T-helper 1 cell (primary cell): ENCODE measurements at regions not wholly inside any gene's neighbourhood (a gene's known extent, or its start where the extent isn't known, plus 50 kb on each side); places are given as distances from the start of the nearest gene placed in this dataset.

Experiments
- DNase-seq, 5 donors: peaks; one replicate each; pipeline ENCODE4 v3.0.0-alpha.2; 2012 to 2020

DNA sequence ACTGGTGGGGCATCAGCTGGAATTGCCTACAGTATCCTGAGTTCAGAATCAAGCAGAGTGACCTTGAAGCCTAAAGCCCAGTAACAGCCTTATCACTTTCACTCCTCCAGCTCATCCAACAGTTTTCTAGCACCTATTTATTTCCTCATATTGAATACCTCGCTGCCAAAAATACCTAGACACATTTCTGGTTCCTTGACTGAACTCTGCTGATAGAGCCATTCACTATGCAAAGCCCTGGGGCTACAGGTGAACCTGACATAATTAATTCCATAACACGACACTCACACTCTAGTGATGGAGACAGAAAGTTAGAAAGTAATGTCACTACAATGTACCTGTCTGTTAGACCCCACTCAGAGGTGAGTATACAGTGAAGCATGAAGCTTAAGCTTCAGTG, 149.0 kb upstream of the STX18 start:
- DNase-seq, result no peak

DNA sequence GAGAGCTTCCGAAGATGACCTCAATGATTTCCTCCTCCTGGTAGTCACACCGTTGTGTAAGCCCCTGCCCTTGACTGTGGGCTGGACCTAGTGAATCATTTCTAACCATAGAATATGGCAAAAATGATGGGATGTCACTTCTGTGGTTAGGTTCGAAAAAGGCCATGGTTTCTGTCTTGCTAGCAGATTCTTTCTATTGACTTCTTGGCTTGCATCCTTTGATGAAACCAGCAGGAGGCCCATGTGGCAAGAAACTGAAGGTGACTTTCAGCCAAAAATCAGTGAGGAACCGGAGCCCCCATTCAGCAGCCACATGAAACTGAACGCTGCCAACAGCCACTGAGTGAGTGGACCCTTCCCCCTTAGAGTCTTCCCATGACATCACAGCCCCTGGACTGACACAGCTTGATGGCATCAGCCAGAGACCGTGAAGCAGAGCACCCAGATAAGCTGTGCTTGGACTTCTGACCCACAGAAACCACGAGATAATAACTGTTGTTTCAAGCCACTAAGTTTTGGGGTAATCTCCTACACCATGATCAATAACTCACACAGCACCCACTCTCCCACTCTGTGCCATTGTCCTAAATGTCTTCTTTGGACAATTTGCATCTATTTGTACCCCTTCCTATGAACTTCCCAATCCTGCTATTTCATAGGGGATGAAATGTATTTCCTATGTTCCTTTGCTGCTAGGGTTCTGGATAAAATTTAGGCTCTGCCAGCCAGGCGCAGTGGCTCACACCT, 148.0 kb upstream of the STX18 start:
- peak in 1 of 5 donors; percentile 58 for DNase-seq

DNA sequence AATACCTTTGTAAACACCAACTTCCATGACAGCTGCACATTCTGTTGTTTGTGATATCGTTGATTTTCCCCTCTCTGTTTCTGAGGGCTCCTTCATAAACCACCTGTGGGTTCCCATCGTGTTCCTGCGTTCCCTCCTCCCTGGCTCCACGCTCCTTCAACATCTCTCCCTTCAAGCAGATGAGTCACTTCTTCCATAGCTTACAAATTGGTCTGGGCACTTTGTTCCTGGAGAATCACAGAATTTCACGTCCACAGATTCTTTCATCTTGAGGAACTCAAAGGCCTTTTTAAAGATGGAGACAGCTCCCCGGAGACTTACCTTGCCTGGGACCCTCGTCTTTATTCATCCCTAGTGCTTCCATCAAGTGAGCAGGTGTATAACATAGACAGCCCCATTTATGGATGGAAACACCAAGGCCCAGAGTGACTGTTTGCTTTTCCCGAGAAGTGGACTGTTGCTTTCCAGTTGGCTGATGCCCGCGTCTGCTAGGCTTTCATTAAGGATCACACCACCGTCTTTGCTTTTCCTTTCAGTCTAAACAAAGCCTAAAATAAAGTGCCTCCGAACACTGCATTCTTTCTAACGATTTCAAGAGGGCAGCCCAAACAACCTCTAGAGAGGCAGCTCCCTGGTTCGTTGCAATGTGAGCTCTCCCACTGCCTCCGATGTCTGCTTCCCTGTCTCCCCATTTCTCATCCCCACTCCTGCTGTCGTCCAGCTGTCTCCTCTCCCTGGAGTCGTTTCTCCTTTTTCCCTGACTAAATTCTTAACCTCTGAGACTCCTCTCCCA, 146.3 kb upstream of the STX18 start:
- no peak for DNase-seq

DNA sequence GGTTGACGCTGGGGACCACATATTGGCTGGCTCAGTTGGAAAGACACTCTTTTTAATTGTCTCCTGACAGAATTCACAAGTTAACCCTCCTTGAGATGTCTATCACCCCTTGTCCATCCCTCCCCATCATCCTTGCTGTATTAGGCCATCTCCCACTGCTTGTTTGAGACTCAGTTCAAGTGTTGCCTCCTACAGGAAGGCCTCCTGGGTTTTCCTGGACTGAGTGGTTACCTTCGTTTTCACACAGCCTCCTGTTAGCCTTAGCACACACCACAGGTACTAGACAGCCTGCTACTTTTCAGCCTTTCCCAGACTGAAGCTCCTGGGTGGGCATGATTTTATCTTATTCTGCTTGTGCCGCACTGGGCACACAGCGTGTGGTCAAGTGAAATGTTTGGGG, 145.3 kb upstream of the STX18 start:
- DNase-seq, result no peak

DNA sequence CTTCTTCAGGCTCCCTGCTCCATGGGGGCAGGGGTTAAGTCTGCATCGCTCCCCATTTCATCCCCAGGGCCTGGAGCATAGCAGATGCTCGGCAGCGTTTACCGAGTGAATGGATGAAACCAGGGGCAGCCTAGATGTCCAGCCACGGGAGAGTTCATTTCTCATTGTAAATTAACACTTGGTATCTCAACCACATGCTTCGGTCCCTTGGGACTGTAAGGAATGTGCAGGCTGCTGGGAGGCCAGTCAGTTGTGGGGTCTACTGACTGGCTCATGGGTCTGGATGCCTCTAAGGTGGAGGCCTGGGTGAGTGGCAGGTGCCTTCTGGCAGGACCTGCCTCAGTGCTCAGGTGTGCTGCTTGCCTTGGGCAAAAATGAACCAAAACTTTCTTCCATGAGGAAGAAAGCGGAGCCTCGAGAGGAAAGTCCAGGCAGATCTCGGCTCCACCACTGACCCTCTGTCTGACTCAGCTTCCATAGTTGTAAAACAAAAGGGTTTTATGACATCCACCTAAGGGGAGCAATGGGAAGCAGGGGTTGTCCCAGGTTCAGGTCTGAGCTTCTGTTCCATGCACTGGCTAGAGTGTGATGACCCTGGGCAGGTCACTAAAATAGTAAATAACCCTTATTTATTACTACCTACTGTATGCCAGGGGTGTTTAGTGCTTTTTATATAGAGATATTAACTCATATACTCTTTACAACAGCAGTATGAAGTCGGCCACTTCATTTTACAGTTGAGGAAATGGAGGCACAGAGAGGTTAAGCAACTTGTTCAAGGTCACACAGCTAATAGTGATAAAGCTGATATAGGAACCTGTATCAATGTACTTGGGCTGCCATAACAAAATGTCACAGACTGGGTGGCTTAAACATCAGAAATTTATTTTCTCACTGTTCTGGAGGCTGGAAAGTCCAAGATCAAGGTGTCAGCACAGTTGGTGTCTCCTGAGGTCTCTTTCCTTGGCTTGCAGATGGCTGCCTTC, 144.3 kb upstream of the STX18 start:
- no peak for DNase-seq

DNA sequence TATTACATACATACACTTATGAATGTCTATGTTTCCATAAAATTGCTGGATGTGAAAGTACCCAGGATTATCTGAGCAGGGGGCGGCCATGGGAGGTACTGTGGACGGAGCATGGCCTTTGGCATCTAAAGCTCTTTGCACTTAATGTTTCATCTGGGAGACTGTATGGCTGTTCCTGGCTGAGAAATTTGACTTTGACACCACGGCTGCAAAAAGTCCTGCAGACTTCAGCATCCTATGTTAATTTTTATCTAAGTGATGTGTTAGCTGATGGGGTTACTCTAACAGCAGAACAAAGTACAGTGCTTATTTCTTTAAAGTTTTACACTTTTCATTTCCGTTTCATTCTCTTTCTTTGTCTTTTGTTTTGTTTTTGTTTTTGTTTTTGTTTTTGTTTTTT, 139.8 kb upstream of the STX18 start:
- no peak for DNase-seq

DNA sequence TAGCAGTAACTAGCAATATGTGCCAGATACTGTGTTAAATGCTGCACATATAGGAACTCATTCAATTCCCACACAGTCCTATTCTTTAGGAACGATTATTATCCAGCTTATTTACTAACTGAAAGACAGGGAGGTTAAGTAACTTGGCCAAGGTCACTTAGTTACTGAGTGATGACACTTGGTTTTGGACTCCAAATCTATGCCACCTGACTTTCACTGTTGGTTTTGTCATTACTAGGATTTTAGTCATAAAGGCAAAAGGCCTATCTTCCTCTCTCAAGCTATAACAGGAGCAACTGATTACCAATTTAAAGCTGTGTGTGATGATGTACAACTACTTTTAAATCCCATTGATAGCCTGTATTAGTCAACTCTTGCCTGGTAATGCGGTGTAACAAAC, 138.9 kb upstream of the STX18 start:
- DNase-seq, result no peak

DNA sequence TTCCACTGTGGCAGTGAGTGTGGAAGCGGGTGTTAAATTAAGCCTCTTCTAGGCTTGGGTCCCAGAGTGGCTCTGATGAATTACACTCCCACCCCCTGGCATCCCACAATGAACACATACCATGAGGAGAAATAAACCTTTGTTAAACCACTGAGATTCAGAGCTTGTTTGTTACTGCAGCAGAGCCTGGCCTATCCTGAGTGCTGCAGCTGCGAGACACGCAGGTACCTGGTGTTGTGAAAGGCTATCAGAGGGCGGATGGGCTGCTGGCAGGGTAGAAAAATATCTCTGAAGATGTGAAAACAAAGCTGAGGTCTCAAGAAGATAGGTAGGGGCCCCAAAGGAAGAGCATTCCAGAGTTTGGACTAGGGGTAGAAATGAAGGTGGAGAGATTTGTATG, 138.4 kb upstream of the STX18 start:
- DNase-seq, result no peak

DNA sequence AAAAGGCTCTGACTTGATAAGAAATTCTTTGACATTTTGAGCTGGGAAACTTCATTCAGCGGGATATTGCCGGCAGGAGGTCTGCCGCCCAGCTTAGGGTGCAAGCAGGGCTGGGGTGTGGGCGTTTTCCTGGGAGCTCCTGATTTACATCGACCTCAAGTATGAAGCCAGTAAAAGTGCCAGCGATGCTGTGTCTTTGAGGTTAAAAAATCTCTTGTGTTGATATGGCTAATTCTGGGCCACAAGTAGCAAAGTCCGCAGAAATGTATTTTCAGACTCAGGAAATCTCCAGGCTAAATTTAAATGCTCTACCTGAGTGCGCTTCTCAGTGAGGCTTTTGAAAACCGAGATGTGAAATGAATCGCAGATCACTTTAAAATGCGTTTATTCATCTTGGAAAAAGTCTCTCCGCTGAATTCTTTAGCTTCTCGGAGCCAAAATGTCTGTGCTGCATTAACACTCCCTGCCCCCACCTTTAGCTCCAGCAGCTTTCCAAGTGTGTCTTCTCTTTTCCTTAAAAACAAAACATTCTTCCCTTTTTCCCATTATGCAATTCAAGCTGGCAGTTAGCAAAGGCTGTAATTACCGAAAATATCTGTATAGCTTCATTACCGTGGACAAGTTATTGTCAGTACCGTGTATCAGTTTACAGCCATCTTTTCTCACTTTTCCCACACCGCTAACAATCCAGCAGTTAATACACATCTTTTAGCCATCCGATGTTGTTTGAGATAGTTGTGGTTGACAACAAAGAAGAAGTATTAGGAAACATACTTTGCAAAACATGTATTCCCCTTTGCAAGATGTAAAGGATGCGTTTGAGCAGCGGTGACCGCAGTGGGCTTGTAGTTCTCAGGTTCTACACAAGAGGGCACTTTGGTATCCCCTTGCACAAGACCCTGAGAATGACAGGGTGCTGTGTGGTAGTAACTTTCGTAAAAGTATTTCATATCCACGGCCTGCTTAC, 136.0 kb upstream of the STX18 start:
- no peak for DNase-seq

DNA sequence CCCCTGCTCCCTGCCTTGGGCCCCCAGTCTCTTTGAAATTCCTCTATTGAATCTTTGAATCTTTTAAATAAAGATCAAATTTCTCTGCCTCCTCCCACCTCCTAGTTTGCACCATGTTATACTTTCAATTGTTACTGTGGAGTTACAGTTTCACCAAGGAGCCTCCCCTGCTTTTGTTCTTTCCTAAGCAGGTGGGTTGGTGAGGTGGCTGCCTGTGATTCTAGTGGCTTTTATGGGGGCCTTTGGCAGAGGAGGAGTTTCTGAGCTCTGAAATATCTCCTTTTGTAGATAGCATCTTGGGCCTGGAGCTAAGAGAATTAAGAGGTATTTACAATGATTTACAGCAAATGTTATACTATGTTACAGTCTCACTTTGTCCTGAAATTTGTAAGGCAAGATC, 133.8 kb upstream of the STX18 start:
- no peak for DNase-seq

DNA sequence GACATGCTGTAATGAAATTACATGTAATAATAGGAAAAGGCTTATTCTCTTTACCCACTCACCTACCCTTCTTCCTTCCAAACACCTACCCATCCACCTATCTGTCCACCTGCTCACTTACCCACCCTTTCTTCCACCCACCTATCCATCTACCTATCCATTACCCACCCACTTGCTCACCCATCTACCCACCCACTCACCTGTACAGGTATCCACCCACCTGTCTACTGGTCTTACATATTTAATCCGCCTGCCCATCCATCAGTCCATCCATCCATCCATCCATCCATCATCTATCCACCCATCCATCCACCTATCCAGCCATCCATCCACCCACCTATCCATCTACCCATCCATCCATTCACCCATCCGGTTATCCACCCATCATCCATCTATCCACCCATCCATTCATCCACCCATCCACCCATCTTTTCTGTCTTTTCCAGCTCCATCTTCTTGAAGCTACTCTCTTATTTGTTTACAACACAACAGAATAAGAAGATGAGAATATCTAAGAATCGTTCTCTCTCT, 133.3 kb upstream of the STX18 start:
- no peak for DNase-seq

DNA sequence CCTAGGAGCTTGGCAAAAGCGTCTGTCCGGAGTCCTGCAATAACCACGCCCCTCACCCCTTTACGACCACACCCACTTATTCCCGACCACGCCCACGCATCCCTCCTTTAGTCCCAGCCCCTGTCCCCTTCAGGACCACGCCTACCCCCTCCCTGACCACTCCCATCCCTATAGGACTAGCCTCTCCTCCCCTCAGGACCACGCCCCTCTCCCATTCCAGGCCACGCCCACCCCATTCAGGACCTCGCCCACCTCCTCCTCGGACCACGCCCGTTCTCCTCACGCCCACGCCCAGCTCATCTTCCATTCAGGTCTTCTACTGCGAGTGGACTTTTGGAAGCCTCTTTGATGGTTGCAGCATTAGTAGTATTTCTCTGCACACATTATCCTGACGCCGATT, 131.2 kb upstream of the STX18 start:
- no peak for DNase-seq

DNA sequence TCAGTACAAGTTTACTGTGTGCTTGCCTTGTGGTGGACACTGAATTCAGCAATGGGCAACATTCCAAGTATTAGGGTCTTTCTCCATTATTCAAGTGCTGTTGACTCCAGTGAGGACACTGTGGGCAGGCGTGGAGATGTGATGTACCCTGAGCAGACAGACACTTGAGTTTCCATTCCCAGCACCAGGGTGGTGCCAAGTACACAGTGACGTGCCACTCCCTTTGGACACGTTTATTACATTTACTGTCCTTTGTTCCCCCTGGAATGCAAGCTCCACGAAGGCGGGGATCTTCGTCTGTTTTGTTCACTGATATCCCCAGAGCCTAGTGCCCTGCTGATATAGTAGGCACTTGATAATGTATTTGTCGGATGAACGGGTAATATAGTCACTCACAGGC, 130.6 kb upstream of the STX18 start:
- no peak for DNase-seq

DNA sequence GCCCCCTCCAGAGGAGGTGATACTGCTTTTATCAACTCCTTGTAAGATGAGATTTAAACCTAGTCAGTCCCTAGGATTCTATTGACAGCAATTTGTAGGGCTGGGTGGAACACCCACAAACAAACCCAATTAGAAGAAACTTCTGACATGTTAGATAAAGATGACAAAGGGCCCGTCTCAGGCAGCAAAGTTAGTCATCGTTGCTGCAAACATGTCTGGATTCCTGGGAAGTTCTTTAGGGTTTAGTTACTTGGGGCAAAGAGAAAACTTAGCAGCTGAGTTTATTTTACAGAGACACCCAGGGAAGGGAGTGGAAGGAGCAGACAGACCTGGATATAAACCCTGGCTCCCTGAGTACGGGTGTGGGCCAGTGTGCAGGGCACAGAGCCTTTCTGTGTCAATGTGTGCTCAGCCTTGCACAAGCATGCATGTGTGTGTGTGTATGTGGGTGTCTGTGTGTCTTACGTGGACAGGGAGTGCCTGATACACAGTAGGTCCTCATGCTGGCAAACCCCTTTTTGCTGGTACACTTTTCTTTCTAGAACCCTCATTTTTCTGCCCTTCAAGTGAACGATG, 130.0 kb upstream of the STX18 start:
- no peak for DNase-seq

DNA sequence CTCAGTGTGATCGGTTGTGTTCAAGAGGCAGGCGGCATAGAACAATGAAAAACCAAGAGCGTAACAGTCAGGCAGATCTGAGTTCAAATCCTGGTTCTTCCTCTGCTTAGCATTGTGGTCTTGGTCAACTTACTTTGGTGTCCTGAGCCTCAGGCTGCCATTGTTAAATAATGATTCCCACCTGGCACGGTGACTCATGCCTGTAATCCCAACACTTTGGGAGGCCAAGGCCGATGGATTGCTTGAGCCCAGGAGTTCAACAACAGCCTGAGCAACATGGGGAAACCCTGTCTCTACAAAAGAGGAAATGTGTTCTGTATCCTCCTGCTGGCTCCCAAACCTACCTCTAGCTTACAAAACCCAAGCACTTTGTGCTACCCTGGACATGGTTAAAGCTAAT, 129.0 kb upstream of the STX18 start:
- DNase-seq, result no peak

DNA sequence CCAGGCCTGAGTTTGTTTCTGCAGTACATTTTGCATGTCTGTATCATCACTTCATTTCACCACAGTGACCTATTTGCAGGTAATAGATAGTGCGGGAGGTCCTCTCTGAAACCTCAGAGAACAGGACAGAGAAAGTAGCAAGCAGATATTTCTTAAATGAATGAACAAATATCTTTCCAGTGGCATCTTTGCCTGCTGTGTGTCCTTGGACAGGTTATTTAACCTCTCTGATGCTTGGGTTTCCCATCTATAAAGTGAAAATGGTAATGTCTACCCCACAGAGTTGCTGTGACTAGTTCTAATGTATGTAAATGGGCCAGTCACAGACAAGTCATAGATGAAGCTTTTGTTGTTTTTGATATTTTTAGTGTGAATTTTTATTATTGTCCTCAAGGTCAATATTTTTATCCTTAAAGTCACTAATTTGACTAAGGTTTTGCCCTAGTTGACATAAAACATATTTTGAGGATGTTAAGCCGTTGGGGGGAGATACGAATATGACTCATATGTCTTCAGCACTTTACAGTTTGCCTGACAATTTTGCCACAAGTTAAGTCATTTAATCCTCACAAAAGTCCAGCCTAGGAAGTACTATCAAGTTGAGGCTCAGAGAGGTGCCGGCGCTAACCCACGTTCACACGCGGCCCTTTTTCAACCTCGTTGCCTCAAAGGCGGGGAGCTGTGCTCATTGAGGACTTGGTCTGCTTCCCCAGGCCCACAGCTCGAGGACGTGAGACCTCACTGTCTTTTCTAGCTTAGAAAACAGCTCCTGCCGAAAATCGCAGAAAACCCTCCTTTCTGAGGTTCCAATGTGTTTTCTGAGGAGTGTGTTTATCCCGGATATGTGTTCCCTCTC, 126.7 kb upstream of the STX18 start:
- no peak for DNase-seq

DNA sequence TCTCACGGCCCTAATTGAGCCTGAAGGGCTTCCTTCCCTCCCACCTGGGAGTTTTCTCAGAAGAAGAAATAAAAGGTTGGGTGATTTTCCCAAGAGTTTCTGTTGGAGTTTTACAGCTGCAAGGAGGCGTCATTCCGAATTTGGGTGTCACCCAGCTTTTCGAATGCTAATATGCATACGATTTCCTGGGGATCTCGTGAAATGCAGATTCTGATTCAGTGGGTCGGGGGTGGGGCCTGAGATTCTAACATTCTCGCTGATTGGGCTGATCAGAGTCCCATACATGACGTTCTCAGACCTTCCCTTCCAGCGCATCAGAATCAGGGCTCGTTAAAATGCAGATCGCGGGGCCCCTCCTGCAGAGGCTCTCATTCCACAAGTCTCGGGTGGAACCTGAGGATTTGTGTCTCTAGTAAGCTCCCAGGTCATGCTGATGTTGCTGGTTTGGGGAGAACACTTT, 125.8 kb upstream of the STX18 start:
- no peak for DNase-seq

DNA sequence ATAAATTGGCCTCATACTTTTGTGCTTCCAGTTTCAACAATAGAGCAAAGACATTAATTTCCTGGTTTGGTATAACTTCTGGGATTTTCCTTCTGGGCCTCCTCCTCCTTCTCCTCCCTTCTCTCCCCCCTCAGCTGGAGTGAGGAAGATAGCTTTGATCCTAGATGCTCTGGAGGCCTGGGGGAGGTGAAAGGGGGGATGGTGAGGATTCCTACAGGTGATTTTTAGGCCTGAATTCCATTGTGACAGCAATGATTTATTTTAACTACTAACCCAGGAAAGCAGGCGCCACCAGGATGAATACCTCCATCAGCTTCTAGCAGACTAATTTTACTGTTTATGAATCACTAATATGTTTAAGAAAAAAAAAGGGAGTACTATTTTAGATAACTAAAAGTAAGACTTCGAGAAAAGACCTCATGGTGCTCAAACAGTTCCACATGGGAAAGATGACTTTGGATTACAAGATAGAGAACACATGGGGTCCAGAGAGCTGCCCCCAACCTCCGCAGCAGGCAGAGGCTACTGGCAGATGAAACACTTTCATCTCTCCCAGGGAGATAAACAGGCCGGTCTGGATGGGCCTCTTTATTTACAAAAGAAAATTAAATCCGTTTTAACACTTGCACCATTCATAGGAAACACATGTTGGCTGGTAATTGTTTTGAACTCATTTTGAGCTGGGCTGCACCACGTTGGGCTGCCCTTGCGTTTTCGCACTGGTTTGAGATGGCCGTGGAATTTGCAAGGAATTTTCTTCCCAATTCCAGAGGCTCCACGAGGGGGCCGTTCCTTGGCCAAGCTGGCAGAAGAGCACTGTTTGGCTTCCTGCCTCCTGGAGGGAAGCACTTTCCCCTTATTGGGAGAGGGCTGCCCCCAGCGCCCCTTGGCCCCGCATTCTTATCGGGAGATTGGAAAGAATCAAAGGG, 125.1 kb upstream of the STX18 start:
- no peak for DNase-seq

DNA sequence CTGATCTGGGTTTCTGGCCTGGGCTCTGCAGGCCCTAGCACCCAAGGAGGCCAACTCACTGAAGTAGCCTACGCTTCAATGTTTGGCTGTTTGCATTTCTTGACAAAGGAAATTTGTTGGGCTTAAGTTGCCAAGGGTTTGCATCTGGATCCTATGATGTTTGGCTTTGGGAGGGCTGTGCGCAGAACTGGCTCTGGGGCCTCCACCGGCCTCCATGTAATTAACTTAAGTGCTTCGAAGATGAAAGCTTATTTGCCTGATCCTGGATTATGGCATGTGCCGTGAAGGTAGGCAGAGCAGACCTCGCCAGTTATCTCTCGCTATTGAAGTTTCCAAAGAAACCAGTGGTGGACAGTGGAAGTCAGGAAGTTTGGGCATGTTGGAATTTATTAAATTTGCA, 124.3 kb upstream of the STX18 start:
- DNase-seq, result no peak
